ENCODE measurements at regions not wholly inside any gene's neighbourhood (a gene's known extent, or its start where the extent isn't known, plus 50 kb on each side); places are given as distances from the start of the nearest gene placed in this dataset.
"Not testable (repeated sequence)": the region's sequence is repeated elsewhere in the genome, so short reads cannot be mapped to it uniquely, and the experiment has no call there.

DNA sequence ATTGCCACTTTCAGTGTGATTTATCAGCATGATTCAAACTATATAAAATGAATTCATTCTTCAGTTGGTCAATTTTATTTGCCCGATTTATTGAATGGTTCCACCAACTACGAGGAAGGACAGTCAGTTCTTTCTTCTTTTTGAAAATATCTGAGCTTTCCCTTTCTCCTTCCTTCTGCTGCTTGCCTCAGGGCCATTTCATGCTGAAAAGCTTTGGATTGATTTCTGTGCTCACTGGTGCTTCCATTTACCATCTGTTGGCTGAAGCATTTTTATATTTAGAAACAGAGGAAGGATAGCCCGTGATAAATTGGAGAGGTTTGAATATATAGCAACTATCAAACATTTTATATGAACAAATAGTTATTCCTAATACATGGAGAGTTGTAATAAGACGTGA lies 68.9 kb upstream of the ADAMTS5 start:
- TF ChIP-seq CTCF (IDR thresholded peaks at IDR 0.05; ENCODE audit: unreplicated experiment) = no peak
- Mint-ChIP-seq H3K4me3 (ENCODE audit: unreplicated experiment) (no peak overlapping the region), H3K9me3 (ENCODE audit: unreplicated experiment) (no peaks in the 10 kb centered on the region), H3K27ac (ENCODE audit: low read depth, unreplicated experiment) (no peak overlapping the region), H3K4me1 (ENCODE audit: insufficient read depth, unreplicated experiment) (no peaks in the 10 kb centered on the region), H3K36me3 (ENCODE audit: insufficient read depth, unreplicated experiment) (no peaks in the 10 kb centered on the region), H3K27me3 (ENCODE audit: insufficient read depth, unreplicated experiment) (no peaks in the 10 kb centered on the region)
- POLR2A ChIA-PET = no interaction called here
- CTCF ChIA-PET = no interaction called here
- intact Hi-C loops (cut with micrococcal nuclease) = no loop called here
- BruUV-seq (replicated peaks) = no TSS peak
- no peak for DNase-seq (ENCODE audit: unreplicated experiment)

- H3K36me3 Mint-ChIP-seq (ENCODE audit: insufficient read depth, unreplicated experiment) = no peaks in the 10 kb centered on the region
- ChIA-PET CTCF (no interaction called here), POLR2A (no interaction called here)
Measured at GRCh38 chr21:27034796-27035195, 67.9 kb upstream of the ADAMTS5 start.

DNA sequence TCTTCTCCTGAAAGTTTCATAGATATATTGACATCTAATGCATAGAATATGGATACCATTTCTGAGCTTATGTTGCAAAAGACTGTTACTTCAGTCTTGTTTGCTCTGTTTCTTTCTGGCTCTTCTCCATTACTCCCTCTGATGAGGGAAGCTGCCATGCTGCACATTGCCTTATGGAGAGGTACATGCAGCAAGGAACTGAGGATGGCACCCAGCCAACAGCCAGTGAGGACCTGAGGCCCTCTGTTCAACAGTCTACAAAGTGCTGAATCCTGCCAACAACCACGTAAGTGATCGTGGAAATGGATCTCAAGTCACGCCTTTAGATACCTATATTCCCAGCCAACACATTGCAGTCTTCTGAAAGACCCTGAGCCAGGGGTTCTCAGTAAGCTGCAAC lies 66.6 kb upstream of the ADAMTS5 start:
- BruUV-seq (replicated peaks) = no TSS peak
- Mint-ChIP-seq H3K4me3 (ENCODE audit: unreplicated experiment) (no peak overlapping the region), H3K27ac (ENCODE audit: low read depth, unreplicated experiment) (no peak overlapping the region), H3K4me1 (ENCODE audit: insufficient read depth, unreplicated experiment) (no peaks in the 10 kb centered on the region), H3K27me3 (ENCODE audit: insufficient read depth, unreplicated experiment) (no peaks in the 10 kb centered on the region), H3K36me3 (ENCODE audit: insufficient read depth, unreplicated experiment) (no peaks in the 10 kb centered on the region), H3K9me3 (ENCODE audit: unreplicated experiment) (no peaks in the 10 kb centered on the region)
- TF ChIP-seq CTCF (IDR thresholded peaks at IDR 0.05; ENCODE audit: unreplicated experiment) = no peak
- DNase-seq (ENCODE audit: unreplicated experiment) = no peak
- intact Hi-C loops (cut with micrococcal nuclease) = no loop called here
- ChIA-PET CTCF (no interaction called here), POLR2A (no interaction called here)

More at GRCh38 chr21:27034796-27035195, 67.9 kb upstream of the ADAMTS5 start:
- Mint-ChIP-seq H3K4me3 (ENCODE audit: unreplicated experiment) (no peak overlapping the region), H3K27ac (ENCODE audit: low read depth, unreplicated experiment) (no peak overlapping the region), H3K4me1 (ENCODE audit: insufficient read depth, unreplicated experiment) (no peaks in the 10 kb centered on the region), H3K9me3 (ENCODE audit: unreplicated experiment) (no peaks in the 10 kb centered on the region), H3K27me3 (ENCODE audit: insufficient read depth, unreplicated experiment) (no peaks in the 10 kb centered on the region)
- no TSS peak for BruUV-seq (replicated peaks)
- no peak for TF ChIP-seq CTCF (IDR thresholded peaks at IDR 0.05; ENCODE audit: unreplicated experiment)
- no peak for DNase-seq (ENCODE audit: unreplicated experiment)
- intact Hi-C loops (cut with micrococcal nuclease) = no loop called here

DNA sequence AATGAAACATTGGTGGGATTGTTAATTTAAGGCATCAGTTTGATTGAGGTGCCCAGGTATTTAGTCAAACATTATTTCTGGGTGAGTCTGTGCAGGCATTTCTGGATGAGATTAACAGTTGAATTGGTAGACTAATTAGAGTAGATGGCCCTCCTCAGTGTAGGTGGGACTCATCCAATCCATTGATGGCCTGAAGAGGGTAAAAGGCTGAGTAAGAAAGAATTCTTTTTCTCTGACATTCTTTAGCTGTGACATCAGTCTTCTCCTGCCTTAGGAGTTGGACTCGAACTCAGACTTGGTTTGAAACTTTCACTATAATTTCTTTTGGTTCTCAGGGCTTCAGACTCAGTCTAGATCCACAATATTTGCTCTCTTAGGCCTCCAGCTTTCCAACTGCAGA lies 59.6 kb upstream of the ADAMTS5 start:
- Mint-ChIP-seq H3K4me1 (ENCODE audit: insufficient read depth, unreplicated experiment) (no peaks in the 10 kb centered on the region), H3K27me3 (ENCODE audit: insufficient read depth, unreplicated experiment) (no peaks in the 10 kb centered on the region), H3K27ac (ENCODE audit: low read depth, unreplicated experiment) (no peak overlapping the region), H3K36me3 (ENCODE audit: insufficient read depth, unreplicated experiment) (no peaks in the 10 kb centered on the region), H3K9me3 (ENCODE audit: unreplicated experiment) (no peaks in the 10 kb centered on the region), H3K4me3 (ENCODE audit: unreplicated experiment) (no peak overlapping the region)
- BruUV-seq (replicated peaks) = no TSS peak
- no peak for TF ChIP-seq CTCF (IDR thresholded peaks at IDR 0.05; ENCODE audit: unreplicated experiment)
- POLR2A ChIA-PET = no interaction called here
- no peak for DNase-seq (ENCODE audit: unreplicated experiment)
- intact Hi-C loops (cut with micrococcal nuclease) = no loop called here
- CTCF ChIA-PET = no interaction called here

DNA sequence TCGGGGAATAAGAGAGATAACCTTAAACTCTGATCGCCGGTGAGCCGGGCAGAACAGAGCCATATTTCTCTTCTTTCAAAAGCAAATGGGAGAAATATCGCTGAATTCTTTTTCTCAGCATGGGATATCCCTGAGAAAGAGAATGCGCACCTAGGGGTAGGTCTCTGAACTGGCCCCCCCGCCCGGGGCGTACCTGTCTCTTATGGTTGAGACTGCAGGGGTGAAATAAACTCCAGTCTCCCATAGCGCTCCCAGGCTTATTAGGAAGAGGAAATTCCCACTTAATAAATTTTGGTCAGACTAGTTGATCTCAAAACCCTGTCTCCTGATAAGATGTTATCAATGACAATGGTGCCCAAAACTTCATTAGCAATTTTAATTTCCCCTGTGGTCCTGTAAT lies 58.8 kb upstream of the ADAMTS5 start:
- H3K27me3 Mint-ChIP-seq (ENCODE audit: insufficient read depth, unreplicated experiment); H3K4me3 Mint-ChIP-seq (ENCODE audit: unreplicated experiment); H3K9me3 Mint-ChIP-seq (ENCODE audit: unreplicated experiment); POLR2A ChIA-PET; intact Hi-C loops (cut with micrococcal nuclease); BruUV-seq (replicated peaks); CTCF ChIA-PET; DNase-seq (ENCODE audit: unreplicated experiment); H3K36me3 Mint-ChIP-seq (ENCODE audit: insufficient read depth, unreplicated experiment); H3K27ac Mint-ChIP-seq (ENCODE audit: low read depth, unreplicated experiment); H3K4me1 Mint-ChIP-seq (ENCODE audit: insufficient read depth, unreplicated experiment): not testable (repeated sequence)

All from MCF 10A (cell line).